Astrocyte (in vitro differentiated cells and primary cell): ENCODE measurements at regions not wholly inside any gene's neighbourhood (a gene's known extent, or its start where the extent isn't known, plus 50 kb on each side); places are given as distances from the start of the nearest gene placed in this dataset.

Experiments
- DNase-seq: peaks from one replicate; pipeline ENCODE4 v3.0.0-alpha.2; 2010; ENCODE audit warnings: low read depth
- FAIRE-seq: peaks from 2 replicates; lab custom pipeline; 2011; peaks lifted over from hg19 to GRCh38; lab: Jason Lieb, UNC
- H2AFZ ChIP-seq: 2 replicates; pipeline ENCODE4 v1.6.0; 2012; ENCODE audit warnings: low read depth, low read length, inconsistent platforms
- H3K27ac ChIP-seq: 2 replicates; pipeline ENCODE4 v1.5.1; 2011; ENCODE audit warnings: low read depth, low read length, inconsistent platforms
- H3K27me3 ChIP-seq: 2 replicates; pipeline ENCODE4 v1.6.0; 2011; ENCODE audit warnings: low read length, inconsistent platforms; ENCODE audit not compliant: insufficient read depth
- H3K36me3 ChIP-seq: 2 replicates; pipeline ENCODE4 v1.5.1; 2011; ENCODE audit warnings: low read length, inconsistent platforms; ENCODE audit not compliant: insufficient read depth
- H3K4me1 ChIP-seq: 2 replicates; pipeline ENCODE4 v1.5.1; 2011; ENCODE audit warnings: low read length, inconsistent platforms; ENCODE audit not compliant: insufficient read depth
- H3K4me2 ChIP-seq: 2 replicates; pipeline ENCODE4 v1.6.0; 2012; ENCODE audit warnings: low read length, inconsistent platforms
- H3K4me3 ChIP-seq: 2 replicates; pipeline ENCODE4 v1.5.1; 2011; ENCODE audit warnings: low read depth, mild to moderate bottlenecking, low read length, inconsistent platforms; ENCODE audit not compliant: insufficient read depth
- H3K79me2 ChIP-seq: 2 replicates; pipeline ENCODE4 v1.6.0; 2012; ENCODE audit warnings: mild to moderate bottlenecking, low read length, inconsistent platforms; ENCODE audit not compliant: insufficient read depth
- H3K9ac ChIP-seq: 2 replicates; pipeline ENCODE4 v1.6.0; 2012; ENCODE audit warnings: mild to moderate bottlenecking, low read length, inconsistent platforms
- H3K9me3 ChIP-seq: 2 replicates; pipeline ENCODE4 v1.5.1; 2012; ENCODE audit warnings: low read depth, mild to moderate bottlenecking, low read length, inconsistent platforms; ENCODE audit not compliant: insufficient read depth
- H4K20me1 ChIP-seq: 2 replicates; pipeline ENCODE4 v1.6.0; 2012; ENCODE audit warnings: low read length, inconsistent platforms; ENCODE audit not compliant: insufficient read depth
- H3K27ac Mint-ChIP-seq: one replicate; pipeline ENCODE4 v1.8.0; 2021; ENCODE audit warnings: mild to moderate bottlenecking, mixed read lengths; ENCODE audit not compliant: unreplicated experiment
- H3K27me3 Mint-ChIP-seq: one replicate; pipeline ENCODE4 v1.8.0; 2021; ENCODE audit warnings: low read depth, mixed read lengths; ENCODE audit not compliant: unreplicated experiment
- H3K36me3 Mint-ChIP-seq: one replicate; pipeline ENCODE4 v1.8.0; 2021; ENCODE audit warnings: low read depth, mixed read lengths; ENCODE audit not compliant: unreplicated experiment
- H3K4me1 Mint-ChIP-seq: one replicate; pipeline ENCODE4 v1.8.0; 2021; ENCODE audit warnings: low read depth, mixed read lengths; ENCODE audit not compliant: unreplicated experiment
- H3K4me3 Mint-ChIP-seq: one replicate; pipeline ENCODE4 v1.8.0; 2021; ENCODE audit warnings: mild to moderate bottlenecking, moderate library complexity, mixed read lengths; ENCODE audit not compliant: unreplicated experiment
- H3K9me3 Mint-ChIP-seq: one replicate; pipeline ENCODE4 v1.8.0; 2021; ENCODE audit warnings: mild to moderate bottlenecking, mixed read lengths; ENCODE audit not compliant: unreplicated experiment
- EZH2 ChIP-seq: IDR thresholded peaks from 2 replicates; pipeline ENCODE4 v1.6.1; 2012; ENCODE audit warnings: mild to moderate bottlenecking, low read length, inconsistent platforms; ENCODE audit not compliant: insufficient read depth
- TF ChIP-seq, protein P1 (sequence below): IDR thresholded peaks from 2 replicates; pipeline ENCODE4 v1.5.1; 2011; ENCODE audit warnings: low read depth, mild to moderate bottlenecking, inconsistent platforms, low read length, moderate library complexity; ENCODE audit not compliant: insufficient read depth

DNA sequence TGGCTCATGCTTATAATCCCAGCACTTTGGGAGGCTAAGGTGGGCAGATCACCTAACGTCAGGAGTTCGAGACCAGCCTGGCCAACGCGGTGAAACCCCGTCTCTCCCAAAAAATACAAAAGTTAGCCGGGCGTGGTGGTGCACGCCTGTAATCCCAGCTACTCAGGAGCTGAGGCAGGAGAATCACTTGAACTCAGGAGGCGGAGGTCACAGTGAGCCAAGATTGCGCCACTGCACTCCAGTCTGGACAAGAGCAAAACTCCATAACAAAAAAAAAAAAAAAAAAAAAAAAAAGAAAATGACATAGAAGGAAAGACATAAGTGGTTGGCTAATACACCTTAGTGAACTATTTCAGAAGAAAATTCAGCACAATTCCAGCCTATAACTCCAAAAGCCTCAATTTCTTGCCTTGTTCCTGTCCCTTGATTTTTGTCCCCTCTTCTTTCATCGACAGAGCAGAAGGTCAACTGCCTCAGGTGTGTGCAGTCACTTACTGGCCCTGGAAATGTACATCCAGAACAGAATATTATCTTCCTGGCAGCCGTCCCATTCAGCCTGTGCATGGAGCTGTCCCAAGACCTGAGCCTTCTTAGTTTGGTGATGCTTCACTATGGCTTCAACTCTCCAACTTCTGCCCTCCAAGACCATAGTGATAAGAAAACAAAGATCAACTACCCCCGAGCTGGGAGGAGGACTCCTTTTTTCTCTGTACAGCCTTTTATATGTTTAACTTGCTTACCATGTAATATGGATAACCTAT, 117.6 kb downstream of the LY86 start:
- H3K9ac ChIP-seq, result no peak overlapping the region
- H3K27ac ChIP-seq, result no peak overlapping the region
- H3K9me3 ChIP-seq, result no peaks in the 10 kb centered on the region
- TF ChIP-seq EZH2, result no peak
- TF ChIP-seq, protein P1, sequence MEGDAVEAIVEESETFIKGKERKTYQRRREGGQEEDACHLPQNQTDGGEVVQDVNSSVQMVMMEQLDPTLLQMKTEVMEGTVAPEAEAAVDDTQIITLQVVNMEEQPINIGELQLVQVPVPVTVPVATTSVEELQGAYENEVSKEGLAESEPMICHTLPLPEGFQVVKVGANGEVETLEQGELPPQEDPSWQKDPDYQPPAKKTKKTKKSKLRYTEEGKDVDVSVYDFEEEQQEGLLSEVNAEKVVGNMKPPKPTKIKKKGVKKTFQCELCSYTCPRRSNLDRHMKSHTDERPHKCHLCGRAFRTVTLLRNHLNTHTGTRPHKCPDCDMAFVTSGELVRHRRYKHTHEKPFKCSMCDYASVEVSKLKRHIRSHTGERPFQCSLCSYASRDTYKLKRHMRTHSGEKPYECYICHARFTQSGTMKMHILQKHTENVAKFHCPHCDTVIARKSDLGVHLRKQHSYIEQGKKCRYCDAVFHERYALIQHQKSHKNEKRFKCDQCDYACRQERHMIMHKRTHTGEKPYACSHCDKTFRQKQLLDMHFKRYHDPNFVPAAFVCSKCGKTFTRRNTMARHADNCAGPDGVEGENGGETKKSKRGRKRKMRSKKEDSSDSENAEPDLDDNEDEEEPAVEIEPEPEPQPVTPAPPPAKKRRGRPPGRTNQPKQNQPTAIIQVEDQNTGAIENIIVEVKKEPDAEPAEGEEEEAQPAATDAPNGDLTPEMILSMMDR, result no peak
- H3K4me3 ChIP-seq, result no peak overlapping the region
- Mint-ChIP-seq H3K27me3 (peaks cover 14% of the 10 kb centered on the region), H3K9me3 (peaks cover 3% of the 10 kb centered on the region), H3K4me1 (peaks cover 4% of the 10 kb centered on the region), H3K4me3 (no peak overlapping the region), H3K36me3 (no peaks in the 10 kb centered on the region), H3K27ac (no peak overlapping the region)
- DNase-seq, result no peak
- FAIRE-seq, result no peak
- no peaks in the 10 kb centered on the region for H3K4me1 ChIP-seq
- H3K4me2 ChIP-seq, result no peak overlapping the region
- no peaks in the 10 kb centered on the region for H3K36me3 ChIP-seq
- no peak overlapping the region for H2AFZ ChIP-seq
- H3K27me3 ChIP-seq, result peaks cover 5% of the 10 kb centered on the region
- no peaks in the 10 kb centered on the region for H4K20me1 ChIP-seq
- no peaks in the 10 kb centered on the region for H3K79me2 ChIP-seq

DNA sequence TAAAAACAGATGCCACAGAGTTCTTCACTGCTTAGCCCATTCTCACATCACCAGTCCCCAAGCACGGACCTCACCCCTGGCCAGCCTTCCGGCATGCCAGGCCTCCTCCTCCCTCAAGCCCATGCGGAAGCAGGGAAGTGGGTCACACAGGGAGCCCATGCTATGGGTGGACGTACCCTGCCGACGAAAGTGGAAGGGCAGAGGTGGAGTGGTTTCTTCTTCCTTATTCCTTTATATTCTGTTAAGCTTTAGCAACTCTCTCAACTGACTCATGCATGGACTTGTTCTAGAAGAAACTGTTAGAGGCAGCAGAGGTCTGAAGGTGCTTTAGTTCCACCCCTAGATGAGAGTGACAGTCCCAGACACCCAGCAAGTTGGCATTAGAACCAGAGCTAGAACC, 118.6 kb downstream of the LY86 start:
- no peak overlapping the region for H3K4me3 Mint-ChIP-seq
- peaks cover 6% of the 10 kb centered on the region for H3K4me1 ChIP-seq
- H3K4me3 ChIP-seq, result no peak overlapping the region
- no peak overlapping the region for H3K9ac ChIP-seq
- H3K36me3 Mint-ChIP-seq, result no peaks in the 10 kb centered on the region
- peaks cover 3% of the 10 kb centered on the region for H3K27me3 ChIP-seq
- H3K79me2 ChIP-seq, result no peaks in the 10 kb centered on the region
- FAIRE-seq (no peak), DNase-seq (no peak)
- no peak overlapping the region for H3K27ac ChIP-seq
- H3K9me3 ChIP-seq, result no peaks in the 10 kb centered on the region
- H3K9me3 Mint-ChIP-seq, result peaks cover 3% of the 10 kb centered on the region
- peaks cover 7% of the 10 kb centered on the region for H3K27me3 Mint-ChIP-seq
- H4K20me1 ChIP-seq, result no peaks in the 10 kb centered on the region
- no peak overlapping the region for H3K27ac Mint-ChIP-seq
- no peak overlapping the region for H2AFZ ChIP-seq
- H3K36me3 ChIP-seq, result no peaks in the 10 kb centered on the region
- H3K4me2 ChIP-seq, result no peak overlapping the region
- H3K4me1 Mint-ChIP-seq, result peaks cover 10% of the 10 kb centered on the region
- TF ChIP-seq, protein P1, result no peak
- no peak for TF ChIP-seq EZH2

DNA sequence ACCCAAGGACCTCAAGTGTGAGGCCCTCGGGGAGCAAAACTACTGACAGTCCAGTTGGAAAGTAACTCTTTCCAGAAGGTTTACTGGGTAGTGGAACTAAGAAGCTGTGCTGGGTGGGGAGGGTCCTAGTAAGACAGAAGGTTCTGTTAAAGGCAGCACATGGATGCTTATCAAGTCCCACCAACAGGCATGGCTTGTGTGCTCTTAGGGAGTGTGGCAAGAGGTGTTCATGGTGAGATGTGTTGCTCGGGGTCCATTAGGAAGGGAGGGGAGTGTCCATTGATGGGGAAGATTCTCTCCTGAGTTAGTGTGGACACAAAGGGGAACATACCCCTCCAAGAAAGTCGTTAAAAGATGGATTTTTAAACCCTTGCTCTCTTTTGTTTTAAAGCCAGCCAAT, 120.6 kb downstream of the LY86 start:
- peaks cover 3% of the 10 kb centered on the region for H3K27me3 ChIP-seq
- no peak for FAIRE-seq
- H4K20me1 ChIP-seq, result no peaks in the 10 kb centered on the region
- no peak overlapping the region for H3K4me3 Mint-ChIP-seq
- no peaks in the 10 kb centered on the region for H3K36me3 ChIP-seq
- DNase-seq, result no peak
- H3K9me3 Mint-ChIP-seq, result peaks cover 3% of the 10 kb centered on the region
- no peak overlapping the region for H2AFZ ChIP-seq
- H3K27ac ChIP-seq, result no peak overlapping the region
- H3K4me1 ChIP-seq, result peaks cover 22% of the 10 kb centered on the region
- no peaks in the 10 kb centered on the region for H3K36me3 Mint-ChIP-seq
- no peak overlapping the region for H3K9ac ChIP-seq
- TF ChIP-seq, protein P1, result no peak
- no peaks in the 10 kb centered on the region for H3K9me3 ChIP-seq
- no peak overlapping the region for H3K4me3 ChIP-seq
- no peaks in the 10 kb centered on the region for H3K79me2 ChIP-seq
- peaks cover 3% of the 10 kb centered on the region for H3K27me3 Mint-ChIP-seq
- peaks cover 20% of the 10 kb centered on the region for H3K4me1 Mint-ChIP-seq
- no peak overlapping the region for H3K4me2 ChIP-seq
- H3K27ac Mint-ChIP-seq, result no peak overlapping the region
